GM18505 (cell line): ENCODE measurements at regions not wholly inside any gene's neighbourhood (a gene's known extent, or its start where the extent isn't known, plus 50 kb on each side); places are given as distances from the start of the nearest gene placed in this dataset.

ENCODE experiments used
- ATAC-seq: cut with Tn5 transposase; IDR thresholded peaks from one replicate; pipeline ENCODE4 v1.9.1; 2021; ENCODE audit not compliant: unreplicated experiment
- POLR2A ChIP-seq: IDR thresholded peaks from 4 replicates; pipeline ENCODE4 v1.6.1; 2011; ENCODE audit warnings: borderline replicate concordance; ENCODE audit not compliant: insufficient read depth, insufficient read length; ENCODE audit errors: extremely low read depth

DNA sequence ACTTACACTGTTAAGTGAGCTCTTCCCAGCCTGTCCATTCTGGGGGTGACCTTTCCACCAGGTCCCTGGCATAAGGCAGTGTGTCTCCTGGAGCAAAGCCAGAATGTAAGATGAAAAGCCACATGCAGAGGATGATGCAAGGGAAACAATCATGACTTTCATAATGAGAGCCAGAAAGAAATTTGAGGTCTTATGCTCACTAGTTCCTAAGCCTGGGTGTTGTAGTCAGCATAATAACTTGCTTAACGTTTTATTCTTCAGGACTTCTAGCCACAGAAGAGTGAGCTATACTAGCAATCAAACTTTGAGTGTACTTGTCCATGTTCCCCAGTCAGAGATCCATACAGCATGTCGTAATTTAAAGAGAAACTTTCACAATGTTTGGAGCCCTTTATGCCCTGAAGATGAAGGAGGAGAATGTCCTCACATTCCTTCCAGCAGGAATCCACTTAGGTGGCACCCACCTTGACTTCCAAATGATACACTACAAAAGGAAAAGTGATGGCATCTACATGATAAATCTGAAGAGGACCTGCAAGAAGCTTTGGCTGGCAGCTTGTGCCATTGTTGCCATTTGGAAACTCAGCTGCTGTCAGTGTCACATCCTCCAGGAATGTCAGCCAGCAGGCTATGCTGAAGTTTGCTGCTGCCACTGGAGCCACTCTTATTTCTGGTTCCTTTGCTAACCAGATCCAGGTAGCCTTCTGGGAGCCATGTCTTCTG is 60.5 kb upstream of the FOXD3 start:
- TF ChIP-seq POLR2A: no peak
- no peak for ATAC-seq

DNA sequence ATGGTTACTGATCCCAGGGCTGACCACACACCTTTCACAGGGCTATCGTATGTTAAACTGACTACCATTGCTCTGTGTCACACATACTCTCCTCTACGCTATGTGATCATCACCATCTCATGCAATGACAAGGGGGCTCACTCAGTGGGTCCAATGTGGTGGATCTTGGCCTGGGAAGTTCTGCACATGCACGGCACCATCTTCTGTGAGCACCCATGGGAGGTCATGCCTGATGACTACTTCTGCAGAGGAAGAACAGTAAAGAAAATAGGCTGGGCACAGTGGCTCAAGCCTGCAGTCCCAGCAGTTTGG is 60.0 kb upstream of the FOXD3 start:
- no peak for TF ChIP-seq POLR2A
- ATAC-seq: no peak

DNA sequence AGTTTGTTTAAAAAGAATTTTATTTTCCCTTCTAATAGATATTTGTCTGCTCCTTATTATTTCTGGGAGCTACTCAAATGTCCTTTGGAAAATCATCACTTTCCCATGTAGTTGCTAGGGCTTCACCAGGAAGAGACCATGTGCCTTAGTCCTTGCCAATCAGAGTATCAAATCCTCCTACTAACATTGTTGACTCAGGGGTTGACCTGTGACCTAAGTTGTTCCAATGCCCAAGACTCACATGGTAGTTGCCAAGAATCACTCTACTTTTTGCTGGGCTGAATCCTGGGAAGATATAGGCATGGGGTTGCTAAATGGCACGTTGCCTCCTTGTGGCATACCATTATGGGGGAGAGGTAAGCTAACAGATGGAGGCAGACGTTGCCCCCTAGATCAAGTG is 58.2 kb upstream of the FOXD3 start:
- no peak for ATAC-seq

DNA sequence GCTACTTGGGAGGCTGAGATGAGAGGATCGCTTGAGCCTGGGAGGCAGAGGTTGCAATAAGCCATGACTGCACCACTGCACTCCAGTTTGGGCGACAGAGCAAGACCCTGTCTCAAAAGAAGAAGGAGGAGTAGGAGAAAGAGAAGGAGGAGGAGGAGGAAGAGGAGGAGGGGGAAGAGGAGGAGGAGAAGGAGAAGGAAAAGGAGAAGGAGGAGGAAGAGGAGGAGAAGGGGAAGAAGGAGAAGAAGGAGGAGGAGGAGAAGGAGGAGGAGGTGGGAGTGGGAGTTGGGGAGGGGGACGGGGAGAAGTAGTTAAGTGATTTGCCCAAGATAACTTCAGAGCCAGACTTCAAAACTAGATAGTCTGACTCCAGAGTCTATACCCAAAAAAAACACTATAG is 55.5 kb upstream of the FOXD3 start:
- TF ChIP-seq POLR2A: no peak
- no peak for ATAC-seq

More for the DNA sequence above, 58.2 kb upstream of the FOXD3 start:
- TF ChIP-seq POLR2A: no peak

DNA sequence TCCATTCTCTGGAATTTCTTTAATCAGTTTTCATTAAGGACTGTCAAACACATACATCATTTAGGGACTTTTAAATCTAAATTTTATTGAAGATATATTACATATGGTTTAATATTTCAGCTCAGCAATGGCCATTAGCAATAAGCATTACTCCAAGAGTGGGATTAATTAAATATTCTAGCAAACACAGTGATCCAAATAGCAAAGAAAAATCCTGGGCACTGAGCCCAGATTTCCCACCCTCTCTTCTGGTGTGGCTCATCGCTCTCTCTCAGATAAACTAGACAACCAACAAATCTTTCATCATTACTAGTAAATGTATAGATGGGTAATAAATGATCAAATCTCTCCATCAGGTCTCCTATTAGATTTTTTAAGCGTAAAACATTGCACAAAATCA is 53.5 kb upstream of the FOXD3 start:
- ATAC-seq: no peak
- TF ChIP-seq POLR2A: no peak

DNA sequence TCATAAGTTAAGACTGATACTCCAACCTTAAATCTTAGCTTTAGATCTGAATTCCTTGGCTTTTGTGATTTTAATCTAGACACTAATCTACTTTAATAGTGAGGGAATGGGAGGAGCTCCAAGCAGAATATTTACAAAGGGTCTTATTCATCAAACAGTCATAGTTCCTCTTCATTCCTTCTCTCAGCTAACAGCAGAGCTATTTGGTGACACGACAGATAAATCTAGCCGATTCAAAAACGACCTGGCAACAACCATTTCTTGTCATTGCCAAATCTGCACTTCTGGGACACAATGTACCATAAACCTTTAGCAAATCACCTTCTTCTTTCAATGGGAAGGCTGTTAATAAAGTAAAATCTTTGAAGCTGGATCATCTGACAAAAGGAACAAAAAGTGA is 52.8 kb upstream of the FOXD3 start:
- ATAC-seq: no peak
- no peak for TF ChIP-seq POLR2A
